ENCODE measurements at regions not wholly inside any gene's neighbourhood (a gene's known extent, or its start where the extent isn't known, plus 50 kb on each side); places are given as distances from the start of the nearest gene placed in this dataset.

- ATAC-seq (replicated peaks in 1 of 2) (no peak), DNase-seq (no peak)
- no peaks in the 10 kb centered on the region for H3K4me1 Mint-ChIP-seq (ENCODE audit: low read depth)
- H3K36me3 Mint-ChIP-seq (ENCODE audit: insufficient read depth in 2 of 2): no peaks in the 10 kb centered on the region
- H3K27me3 Mint-ChIP-seq (ENCODE audit: low read depth): no peaks in the 10 kb centered on the region
- H3K27ac Mint-ChIP-seq: no peak overlapping the region
- H3K4me3 Mint-ChIP-seq: no peak overlapping the region
- H3K9me3 Mint-ChIP-seq: peaks cover 0 to 4% of the 10 kb centered on the region in 2 donors
Observed at GRCh38 chr17:72392056-72393010, 271.5 kb downstream of the SOX9 start.

GRCh38 chr17:72393553-72393952 is 272.7 kb downstream of the SOX9 start:
- ATAC-seq (replicated peaks in 1 of 2) (no peak), DNase-seq (no peak)
- Mint-ChIP-seq H3K4me1 (ENCODE audit: low read depth) (no peaks in the 10 kb centered on the region), H3K36me3 (ENCODE audit: insufficient read depth in 2 of 2) (no peaks in the 10 kb centered on the region), H3K4me3 (no peak overlapping the region), H3K27me3 (ENCODE audit: low read depth) (no peaks in the 10 kb centered on the region), H3K9me3 (peaks cover 0 to 3% of the 10 kb centered on the region in 2 donors), H3K27ac (no peak overlapping the region)

GRCh38 chr17:72394531-72394930 is 273.7 kb downstream of the SOX9 start:
- Mint-ChIP-seq H3K4me3 (no peak overlapping the region), H3K9me3 (peaks cover 0 to 3% of the 10 kb centered on the region in 2 donors), H3K4me1 (ENCODE audit: low read depth) (no peaks in the 10 kb centered on the region), H3K27ac (no peak overlapping the region), H3K27me3 (ENCODE audit: low read depth) (no peaks in the 10 kb centered on the region), H3K36me3 (ENCODE audit: insufficient read depth in 2 of 2) (no peaks in the 10 kb centered on the region)
- ATAC-seq (replicated peaks in 1 of 2): no peak
- DNase-seq: no peak

GRCh38 chr17:72396121-72396520 is 275.3 kb downstream of the SOX9 start:
- no peak for ATAC-seq (replicated peaks in 1 of 2)
- H3K9me3 Mint-ChIP-seq: no peaks in the 10 kb centered on the region
- H3K27me3 Mint-ChIP-seq (ENCODE audit: low read depth): no peaks in the 10 kb centered on the region
- H3K36me3 Mint-ChIP-seq (ENCODE audit: insufficient read depth in 2 of 2): no peaks in the 10 kb centered on the region
- no peaks in the 10 kb centered on the region for H3K4me1 Mint-ChIP-seq (ENCODE audit: low read depth)
- no peak for DNase-seq
- no peak overlapping the region for H3K4me3 Mint-ChIP-seq
- H3K27ac Mint-ChIP-seq: no peak overlapping the region

- Mint-ChIP-seq H3K9me3 (peaks cover 0 to 1% of the 10 kb centered on the region in 2 donors), H3K27me3 (ENCODE audit: low read depth) (no peaks in the 10 kb centered on the region), H3K4me3 (no peak overlapping the region), H3K27ac (no peak overlapping the region), H3K36me3 (ENCODE audit: insufficient read depth in 2 of 2) (no peaks in the 10 kb centered on the region), H3K4me1 (ENCODE audit: low read depth) (no peaks in the 10 kb centered on the region)
- no peak for DNase-seq
- ATAC-seq (replicated peaks in 1 of 2): no peak
Observed at GRCh38 chr17:72397223-72397667, 276.4 kb downstream of the SOX9 start.

- Mint-ChIP-seq H3K4me1 (ENCODE audit: low read depth) (no peaks in the 10 kb centered on the region), H3K27ac (no peak overlapping the region), H3K27me3 (ENCODE audit: low read depth) (no peaks in the 10 kb centered on the region), H3K9me3 (peaks cover 0 to 1% of the 10 kb centered on the region in 2 donors), H3K4me3 (no peak overlapping the region), H3K36me3 (ENCODE audit: insufficient read depth in 2 of 2) (no peaks in the 10 kb centered on the region)
- DNase-seq (no peak), ATAC-seq (replicated peaks in 1 of 2) (no peak)
Observed at GRCh38 chr17:72397687-72398086, 276.9 kb downstream of the SOX9 start.

- H3K36me3 Mint-ChIP-seq (ENCODE audit: insufficient read depth in 2 of 2): no peaks in the 10 kb centered on the region
- no peaks in the 10 kb centered on the region for H3K27me3 Mint-ChIP-seq (ENCODE audit: low read depth)
Observed at GRCh38 chr17:72399023-72399607, 278.3 kb downstream of the SOX9 start.

GRCh38 chr17:72399608-72400487 is 279.0 kb downstream of the SOX9 start:
- H3K27me3 Mint-ChIP-seq (ENCODE audit: low read depth): no peaks in the 10 kb centered on the region
- DNase-seq (no peak), ATAC-seq (replicated peaks in 1 of 2) (no peak)
- no peak overlapping the region for H3K27ac Mint-ChIP-seq
- no peak overlapping the region for H3K4me3 Mint-ChIP-seq
- H3K9me3 Mint-ChIP-seq: peaks cover 0 to 1% of the 10 kb centered on the region in 2 donors
- no peaks in the 10 kb centered on the region for H3K36me3 Mint-ChIP-seq (ENCODE audit: insufficient read depth in 2 of 2)
- no peaks in the 10 kb centered on the region for H3K4me1 Mint-ChIP-seq (ENCODE audit: low read depth)

More at GRCh38 chr17:72399023-72399607, 278.3 kb downstream of the SOX9 start:
- Mint-ChIP-seq H3K4me3 (no peak overlapping the region), H3K9me3 (peaks cover 0 to 1% of the 10 kb centered on the region in 2 donors), H3K27ac (no peak overlapping the region), H3K4me1 (ENCODE audit: low read depth) (no peaks in the 10 kb centered on the region)
- DNase-seq (no peak), ATAC-seq (replicated peaks in 1 of 2) (no peak)

- DNase-seq (no peak), ATAC-seq (replicated peaks in 1 of 2) (no peak)
- Mint-ChIP-seq H3K27me3 (ENCODE audit: low read depth) (no peaks in the 10 kb centered on the region), H3K27ac (no peak overlapping the region), H3K36me3 (ENCODE audit: insufficient read depth in 2 of 2) (no peaks in the 10 kb centered on the region), H3K4me3 (no peak overlapping the region), H3K9me3 (peaks cover 0 to 1% of the 10 kb centered on the region in 2 donors), H3K4me1 (ENCODE audit: low read depth) (no peaks in the 10 kb centered on the region)
Observed at GRCh38 chr17:72400488-72400827, 279.6 kb downstream of the SOX9 start.

GRCh38 chr17:72400863-72401262 is 280.0 kb downstream of the SOX9 start:
- Mint-ChIP-seq H3K9me3 (peaks cover 0 to 1% of the 10 kb centered on the region in 2 donors), H3K27ac (no peak overlapping the region), H3K4me3 (no peak overlapping the region), H3K27me3 (ENCODE audit: low read depth) (no peaks in the 10 kb centered on the region), H3K4me1 (ENCODE audit: low read depth) (no peaks in the 10 kb centered on the region), H3K36me3 (ENCODE audit: insufficient read depth in 2 of 2) (no peaks in the 10 kb centered on the region)
- no peak for ATAC-seq (replicated peaks in 1 of 2)
- DNase-seq: no peak

- Mint-ChIP-seq H3K4me3 (no peak overlapping the region), H3K9me3 (peaks cover 0 to 1% of the 10 kb centered on the region in 2 donors), H3K36me3 (ENCODE audit: insufficient read depth in 2 of 2) (no peaks in the 10 kb centered on the region), H3K4me1 (ENCODE audit: low read depth) (no peaks in the 10 kb centered on the region), H3K27ac (no peak overlapping the region), H3K27me3 (ENCODE audit: low read depth) (no peaks in the 10 kb centered on the region)
- ATAC-seq (replicated peaks in 1 of 2) (no peak), DNase-seq (no peak)
Observed at GRCh38 chr17:72401883-72402726, 281.3 kb downstream of the SOX9 start.

GRCh38 chr17:72402727-72403210 is 281.9 kb downstream of the SOX9 start:
- peaks cover 0 to 1% of the 10 kb centered on the region in 2 donors for H3K9me3 Mint-ChIP-seq
- no peak overlapping the region for H3K4me3 Mint-ChIP-seq
- H3K27me3 Mint-ChIP-seq (ENCODE audit: low read depth): no peaks in the 10 kb centered on the region
- H3K36me3 Mint-ChIP-seq (ENCODE audit: insufficient read depth in 2 of 2): no peaks in the 10 kb centered on the region
- DNase-seq (no peak), ATAC-seq (replicated peaks in 1 of 2) (no peak)
- no peak overlapping the region for H3K27ac Mint-ChIP-seq
- no peaks in the 10 kb centered on the region for H3K4me1 Mint-ChIP-seq (ENCODE audit: low read depth)
